Endodermal cell (in vitro differentiated cells): ENCODE measurements at regions not wholly inside any gene's neighbourhood (a gene's known extent, or its start where the extent isn't known, plus 50 kb on each side); places are given as distances from the start of the nearest gene placed in this dataset.
A peak's percentile ranks its signal among the peaks of the same experiment; 100 is the strongest.
"Not testable (repeated sequence)": the region's sequence is repeated elsewhere in the genome, so short reads cannot be mapped to it uniquely, and the experiment has no call there.

ENCODE experiments used
- DNase-seq: peaks from one replicate; pipeline ENCODE4 v3.0.0-alpha.2; 2017
- H3K27ac ChIP-seq: 2 replicates; pipeline ENCODE4 v1.5.1; 2013; ENCODE audit warnings: mild to moderate bottlenecking, low read depth, low read length, moderate library complexity
- H3K27me3 ChIP-seq: 2 replicates; pipeline ENCODE4 v1.6.1; 2013; ENCODE audit warnings: mild to moderate bottlenecking, low read length, moderate library complexity; ENCODE audit not compliant: insufficient read depth, control insufficient read depth, poor library complexity, severe bottlenecking
- H3K36me3 ChIP-seq: 2 replicates; pipeline ENCODE4 v1.7.0; 2013; ENCODE audit warnings: mild to moderate bottlenecking, low read length, moderate library complexity; ENCODE audit not compliant: control insufficient read depth, insufficient read depth
- H3K4me1 ChIP-seq: one replicate; pipeline ENCODE4 v1.7.0; 2013; ENCODE audit warnings: low read length; ENCODE audit not compliant: control insufficient read depth, insufficient read depth
- H3K4me3 ChIP-seq: 2 replicates; pipeline ENCODE4 v1.5.1; 2013; ENCODE audit warnings: mild to moderate bottlenecking, low read length, moderate library complexity
- H3K9ac ChIP-seq: 2 replicates; pipeline ENCODE4 v1.6.1; 2013; ENCODE audit warnings: mild to moderate bottlenecking, low read length, moderate library complexity; ENCODE audit not compliant: poor library complexity, severe bottlenecking; ENCODE audit errors: extremely low read depth
- H3K9me3 ChIP-seq: 2 replicates; pipeline ENCODE4 v1.6.1; 2013; ENCODE audit warnings: mild to moderate bottlenecking, low read length, moderate library complexity; ENCODE audit not compliant: control insufficient read depth
- H3K27ac Mint-ChIP-seq: 2 replicates; pipeline ENCODE4 v1.8.0; 2020; ENCODE audit warnings: mixed read lengths
- H3K27me3 Mint-ChIP-seq: 2 replicates; pipeline ENCODE4 v1.8.0; 2021; ENCODE audit warnings: mild to moderate bottlenecking, mixed read lengths; ENCODE audit not compliant: insufficient read depth
- H3K36me3 Mint-ChIP-seq: 2 replicates; pipeline ENCODE4 v1.8.0; 2020; ENCODE audit warnings: low read depth, mixed read lengths
- H3K4me1 Mint-ChIP-seq: 2 replicates; pipeline ENCODE4 v1.8.0; 2020; ENCODE audit warnings: mixed read lengths
- H3K4me3 Mint-ChIP-seq: 2 replicates; pipeline ENCODE4 v1.8.0; 2020; ENCODE audit warnings: mild to moderate bottlenecking, moderate library complexity, mixed read lengths
- H3K9me3 Mint-ChIP-seq: 2 replicates; pipeline ENCODE4 v1.8.0; 2020; ENCODE audit warnings: mild to moderate bottlenecking, mixed read lengths
- WGBS, 2 experiments: methylation state at CpG; one replicate each; pipeline versions ENCODE4 v1.1.5 to v1.1.7; 2013; ENCODE audit warnings: missing lambda C conversion rate in 2 of 2, mixed read lengths in 1 of 2; ENCODE audit not compliant: insufficient coverage in 1 of 2, insufficient read length in 1 of 2; 5-methylcytosine and 5-hydroxymethylcytosine counted together
- TF ChIP-seq, protein P1 (sequence below): fragments of 200-600 bp; sonication (generic); conservative IDR thresholded peaks from 2 replicates; pipeline ENCODE4 v1.5.0; 2021; ENCODE audit warnings: antibody characterized with exemption, mild to moderate bottlenecking

- H3K27me3 ChIP-seq, result no peaks in the 10 kb centered on the region
- Mint-ChIP-seq H3K4me1 (no peaks in the 10 kb centered on the region), H3K27ac (no peak overlapping the region), H3K36me3 (no peaks in the 10 kb centered on the region), H3K27me3 (no peaks in the 10 kb centered on the region), H3K4me3 (no peak overlapping the region), H3K9me3 (no peaks in the 10 kb centered on the region)
- H3K36me3 ChIP-seq, result no peaks in the 10 kb centered on the region
- WGBS, 2 experiments, result 89 to 93% methylated on average over 4 to 7 of the region's 7 CpGs
- no peak overlapping the region for H3K4me3 ChIP-seq
- TF ChIP-seq, protein P1, sequence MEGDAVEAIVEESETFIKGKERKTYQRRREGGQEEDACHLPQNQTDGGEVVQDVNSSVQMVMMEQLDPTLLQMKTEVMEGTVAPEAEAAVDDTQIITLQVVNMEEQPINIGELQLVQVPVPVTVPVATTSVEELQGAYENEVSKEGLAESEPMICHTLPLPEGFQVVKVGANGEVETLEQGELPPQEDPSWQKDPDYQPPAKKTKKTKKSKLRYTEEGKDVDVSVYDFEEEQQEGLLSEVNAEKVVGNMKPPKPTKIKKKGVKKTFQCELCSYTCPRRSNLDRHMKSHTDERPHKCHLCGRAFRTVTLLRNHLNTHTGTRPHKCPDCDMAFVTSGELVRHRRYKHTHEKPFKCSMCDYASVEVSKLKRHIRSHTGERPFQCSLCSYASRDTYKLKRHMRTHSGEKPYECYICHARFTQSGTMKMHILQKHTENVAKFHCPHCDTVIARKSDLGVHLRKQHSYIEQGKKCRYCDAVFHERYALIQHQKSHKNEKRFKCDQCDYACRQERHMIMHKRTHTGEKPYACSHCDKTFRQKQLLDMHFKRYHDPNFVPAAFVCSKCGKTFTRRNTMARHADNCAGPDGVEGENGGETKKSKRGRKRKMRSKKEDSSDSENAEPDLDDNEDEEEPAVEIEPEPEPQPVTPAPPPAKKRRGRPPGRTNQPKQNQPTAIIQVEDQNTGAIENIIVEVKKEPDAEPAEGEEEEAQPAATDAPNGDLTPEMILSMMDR, result no peak
- no peak overlapping the region for H3K27ac ChIP-seq
- DNase-seq, result peak; percentile 13
- H3K9ac ChIP-seq, result no peak overlapping the region
- no peaks in the 10 kb centered on the region for H3K4me1 ChIP-seq
- no peaks in the 10 kb centered on the region for H3K9me3 ChIP-seq
Measured at GRCh38 chr17:68670967-68671693, 70.0 kb upstream of the FAM20A start.

DNA sequence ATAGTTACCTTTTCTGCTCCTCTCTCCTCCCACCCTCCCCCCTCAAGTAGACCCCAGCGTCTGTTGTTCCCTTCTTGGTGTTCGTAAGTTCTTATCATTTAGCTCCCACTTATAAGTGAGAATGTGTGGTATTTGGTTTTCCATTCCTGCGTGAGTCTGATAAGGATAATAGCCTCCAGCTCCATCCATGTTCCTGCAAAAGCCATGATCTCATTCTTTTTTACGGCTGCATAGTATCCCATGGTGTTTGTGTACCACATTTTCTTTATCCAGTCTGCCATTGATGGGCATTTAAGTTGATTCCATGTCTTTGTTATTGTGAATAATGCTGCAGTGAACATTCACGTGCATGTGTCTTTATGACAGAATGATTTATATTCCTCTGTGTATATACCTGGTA is 65.3 kb upstream of the FAM20A start:
- not testable (repeated sequence) for H3K4me1 Mint-ChIP-seq, H3K27ac ChIP-seq, H3K27me3 ChIP-seq, H3K27me3 Mint-ChIP-seq, H3K4me3 Mint-ChIP-seq, H3K36me3 ChIP-seq, H3K4me3 ChIP-seq, H3K4me1 ChIP-seq, H3K36me3 Mint-ChIP-seq, DNase-seq, H3K27ac Mint-ChIP-seq, H3K9ac ChIP-seq
- peaks cover 11% of the 10 kb centered on the region for H3K9me3 Mint-ChIP-seq
- peaks cover 11% of the 10 kb centered on the region for H3K9me3 ChIP-seq
- 85 to 87% methylated on average over 3 to 5 of the region's 5 CpGs for WGBS, 2 experiments

- Mint-ChIP-seq H3K4me1 (peaks cover 11% of the 10 kb centered on the region), H3K27me3 (no peaks in the 10 kb centered on the region), H3K36me3 (no peaks in the 10 kb centered on the region), H3K27ac (no peak overlapping the region), H3K4me3 (no peak overlapping the region), H3K9me3 (peaks cover 11% of the 10 kb centered on the region)
- Histone ChIP-seq H3K9ac (no peak overlapping the region), H3K27ac (no peak overlapping the region), H3K9me3 (peaks cover 11% of the 10 kb centered on the region), H3K4me3 (no peak overlapping the region), H3K4me1 (no peaks in the 10 kb centered on the region), H3K36me3 (no peaks in the 10 kb centered on the region), H3K27me3 (no peaks in the 10 kb centered on the region)
- TF ChIP-seq, protein P1, result no peak
- no peak for DNase-seq
- 92 to 100% methylated on average over 1 of the region's 1 CpG for WGBS, 2 experiments
Measured at GRCh38 chr17:68665373-68665772, 64.2 kb upstream of the FAM20A start.
